ENCODE measurements at regions not wholly inside any gene's neighbourhood (a gene's known extent, or its start where the extent isn't known, plus 50 kb on each side); places are given as distances from the start of the nearest gene placed in this dataset.

DNA sequence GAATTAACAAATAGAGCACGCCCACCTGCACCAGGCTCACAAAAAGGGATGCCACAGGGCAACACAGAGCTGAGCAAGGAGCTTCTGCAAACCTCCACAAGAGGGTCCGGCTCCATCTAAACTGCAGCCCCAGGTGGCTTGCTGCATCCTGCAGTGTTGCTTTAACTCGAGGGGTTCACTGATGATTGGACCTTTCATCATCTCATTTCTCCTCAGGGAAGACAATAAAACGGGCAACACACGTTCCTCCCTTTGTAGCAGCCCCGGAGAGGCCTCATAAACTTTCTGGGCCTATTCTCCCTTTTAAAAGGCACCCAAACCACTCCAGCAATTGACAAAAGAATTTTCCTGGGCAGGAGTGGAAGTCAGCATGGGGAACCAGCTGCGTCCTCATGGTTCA is 161.5 kb upstream of the CDH4 start (continued):
- no peak for TF ChIP-seq NANOG (IDR thresholded peaks at IDR 0.05; ENCODE audit: insufficient read depth, low read depth, low read length, poor library complexity, severe bottlenecking)
- TF ChIP-seq TAF1 (IDR thresholded peaks at IDR 0.05; ENCODE audit: low read depth, low read length) = no peak
- TF ChIP-seq YY1 (IDR thresholded peaks at IDR 0.05; ENCODE audit: low read depth, low read length) = no peak
- no peak for TF ChIP-seq TAF7 (optimal IDR thresholded peaks at IDR 0.05; ENCODE audit: borderline replicate concordance, low read depth, low read length)

All from H1 (cell line).